ENCODE measurements at regions not wholly inside any gene's neighbourhood (a gene's known extent, or its start where the extent isn't known, plus 50 kb on each side); places are given as distances from the start of the nearest gene placed in this dataset.

- POLR2A ChIA-PET: no interaction called here
- Mint-ChIP-seq H3K27ac (no peak overlapping the region), H3K36me3 (ENCODE audit: low read depth) (no peaks in the 10 kb centered on the region), H3K9me3 (no peaks in the 10 kb centered on the region), H3K4me1 (ENCODE audit: low read depth) (no peaks in the 10 kb centered on the region), H3K27me3 (no peaks in the 10 kb centered on the region), H3K4me3 (no peak overlapping the region)
- intact Hi-C loops (cut with micrococcal nuclease): no loop called here
- DNase-seq (no peak), ATAC-seq (no peak)
- TF ChIP-seq CTCF (IDR thresholded peaks at IDR 0.05): no peak
- CTCF ChIA-PET: no interaction called here
These were observed 729.4 kb downstream of the METTL15 start for GRCh38 chr11:28837599-28837998.

- no peaks in the 10 kb centered on the region for H3K36me3 Mint-ChIP-seq (ENCODE audit: low read depth)
- intact Hi-C loops (cut with micrococcal nuclease): no loop called here
- no peak overlapping the region for H3K27ac Mint-ChIP-seq
- ChIA-PET CTCF (no interaction called here), POLR2A (no interaction called here)
- H3K27me3 Mint-ChIP-seq: no peaks in the 10 kb centered on the region
- no peaks in the 10 kb centered on the region for H3K4me1 Mint-ChIP-seq (ENCODE audit: low read depth)
- ATAC-seq: no peak
- DNase-seq: no peak
- TF ChIP-seq CTCF (IDR thresholded peaks at IDR 0.05): no peak
- no peak overlapping the region for H3K4me3 Mint-ChIP-seq
- no peaks in the 10 kb centered on the region for H3K9me3 Mint-ChIP-seq
These were observed 728.3 kb downstream of the METTL15 start for GRCh38 chr11:28836285-28837081.

GRCh38 chr11:28835790-28836189 is 727.6 kb downstream of the METTL15 start:
- ATAC-seq (no peak), DNase-seq (no peak)
- TF ChIP-seq CTCF (IDR thresholded peaks at IDR 0.05): no peak
- H3K36me3 Mint-ChIP-seq (ENCODE audit: low read depth): no peaks in the 10 kb centered on the region
- intact Hi-C loops (cut with micrococcal nuclease): no loop called here
- CTCF ChIA-PET: no interaction called here
- H3K4me3 Mint-ChIP-seq: no peak overlapping the region
- H3K27ac Mint-ChIP-seq: no peak overlapping the region
- H3K27me3 Mint-ChIP-seq: no peaks in the 10 kb centered on the region
- POLR2A ChIA-PET: no interaction called here
- H3K9me3 Mint-ChIP-seq: no peaks in the 10 kb centered on the region
- H3K4me1 Mint-ChIP-seq (ENCODE audit: low read depth): no peaks in the 10 kb centered on the region

GRCh38 chr11:28835317-28835716 is 727.1 kb downstream of the METTL15 start:
- Mint-ChIP-seq H3K27me3 (no peaks in the 10 kb centered on the region), H3K36me3 (ENCODE audit: low read depth) (no peaks in the 10 kb centered on the region), H3K4me3 (no peak overlapping the region), H3K4me1 (ENCODE audit: low read depth) (no peaks in the 10 kb centered on the region), H3K27ac (no peak overlapping the region), H3K9me3 (no peaks in the 10 kb centered on the region)
- POLR2A ChIA-PET: no interaction called here
- intact Hi-C loops (cut with micrococcal nuclease): no loop called here
- ATAC-seq: no peak
- no peak for DNase-seq
- no peak for TF ChIP-seq CTCF (IDR thresholded peaks at IDR 0.05)
- CTCF ChIA-PET: no interaction called here

- ATAC-seq (no peak), DNase-seq (no peak)
- Mint-ChIP-seq H3K4me1 (ENCODE audit: low read depth) (no peaks in the 10 kb centered on the region), H3K27ac (no peak overlapping the region), H3K36me3 (ENCODE audit: low read depth) (no peaks in the 10 kb centered on the region), H3K27me3 (no peaks in the 10 kb centered on the region), H3K4me3 (no peak overlapping the region), H3K9me3 (no peaks in the 10 kb centered on the region)
- ChIA-PET POLR2A (no interaction called here), CTCF (no interaction called here)
- intact Hi-C loops (cut with micrococcal nuclease): no loop called here
- TF ChIP-seq CTCF (IDR thresholded peaks at IDR 0.05): no peak
These were observed 726.7 kb downstream of the METTL15 start for GRCh38 chr11:28834877-28835276.

All from activated CD8-positive, alpha-beta T cell treated with anti-CD3 and anti-CD28 coated beads for 36 hours (primary cell).